CD8-positive, alpha-beta memory T cell (primary cell): ENCODE measurements at regions not wholly inside any gene's neighbourhood (a gene's known extent, or its start where the extent isn't known, plus 50 kb on each side); places are given as distances from the start of the nearest gene placed in this dataset.

Source experiments
- CTCF ChIA-PET: fragments of 350-600 bp; sonication (Branson Sonifier 250); formaldehyde crosslinking; loops from one replicate; lab custom pipeline; 2021; ENCODE audit warnings: antibody characterized with exemption; lab: Charles Lee
- POLR2A ChIA-PET: fragments of 350-600 bp; sonication (Branson Sonifier 250); formaldehyde crosslinking; loops from one replicate; lab custom pipeline; 2021; ENCODE audit warnings: antibody characterized with exemption; lab: Charles Lee
- DNase-seq, 5 donors: peaks; one replicate each; pipeline versions ENCODE4 v3.0.0 to v3.0.0-alpha.2; 2020 to 2022; ENCODE audit warnings: mixed read lengths in 1 of 5
- H3K27ac ChIP-seq: one replicate; pipeline ENCODE4 v1.7.0; 2013; ENCODE audit warnings: low read depth, mild to moderate bottlenecking, low read length, moderate library complexity
- H3K27me3 ChIP-seq: 2 replicates; pipeline ENCODE4 v1.7.0; 2013; ENCODE audit warnings: low read length, mild to moderate bottlenecking; ENCODE audit not compliant: insufficient read depth, poor library complexity, severe bottlenecking
- H3K36me3 ChIP-seq: 2 replicates; pipeline ENCODE4 v1.7.0; 2013; ENCODE audit warnings: mild to moderate bottlenecking, low read length, moderate library complexity; ENCODE audit not compliant: insufficient read depth
- H3K4me1 ChIP-seq: 2 replicates; pipeline ENCODE4 v1.7.0; 2013; ENCODE audit warnings: mild to moderate bottlenecking, low read length, moderate library complexity; ENCODE audit not compliant: insufficient read depth
- H3K4me3 ChIP-seq: 2 replicates; pipeline ENCODE4 v1.7.0; 2013; ENCODE audit warnings: mild to moderate bottlenecking, low read length
- H3K9me3 ChIP-seq: 2 replicates; pipeline ENCODE4 v1.7.0; 2013; ENCODE audit warnings: mild to moderate bottlenecking, low read length
- H3K27ac Mint-ChIP-seq, 8 donors: one replicate each; pipeline ENCODE4 v1.8.0; 2020 to 2021; ENCODE audit warnings: mixed read lengths in 8 of 8, mild to moderate bottlenecking in 6 of 8, inconsistent platforms in 3 of 8, moderate library complexity in 3 of 8
- H3K27me3 Mint-ChIP-seq, 2 donors: one replicate each; pipeline ENCODE4 v1.8.0; 2020 to 2021; ENCODE audit warnings: mixed read lengths in 2 of 2, mild to moderate bottlenecking in 1 of 2, moderate library complexity in 1 of 2
- H3K36me3 Mint-ChIP-seq, 3 donors: one replicate each; pipeline ENCODE4 v1.8.0; 2020 to 2021; ENCODE audit warnings: mixed read lengths in 3 of 3, inconsistent platforms in 1 of 3, mild to moderate bottlenecking in 1 of 3
- H3K4me1 Mint-ChIP-seq, 3 donors: one replicate each; pipeline ENCODE4 v1.8.0; 2020 to 2021; ENCODE audit warnings: mixed read lengths in 3 of 3, inconsistent platforms in 1 of 3, mild to moderate bottlenecking in 1 of 3
- H3K4me3 Mint-ChIP-seq, 7 donors: one replicate each; pipeline ENCODE4 v1.8.0; 2020 to 2021; ENCODE audit warnings: mixed read lengths in 7 of 7, mild to moderate bottlenecking in 6 of 7, moderate library complexity in 4 of 7, inconsistent platforms in 2 of 7
- H3K9me3 Mint-ChIP-seq, 5 donors: one replicate each; pipeline ENCODE4 v1.8.0; 2020 to 2022; ENCODE audit warnings: mixed read lengths in 5 of 5, mild to moderate bottlenecking in 3 of 5, moderate library complexity in 2 of 5, inconsistent platforms in 1 of 5

DNA sequence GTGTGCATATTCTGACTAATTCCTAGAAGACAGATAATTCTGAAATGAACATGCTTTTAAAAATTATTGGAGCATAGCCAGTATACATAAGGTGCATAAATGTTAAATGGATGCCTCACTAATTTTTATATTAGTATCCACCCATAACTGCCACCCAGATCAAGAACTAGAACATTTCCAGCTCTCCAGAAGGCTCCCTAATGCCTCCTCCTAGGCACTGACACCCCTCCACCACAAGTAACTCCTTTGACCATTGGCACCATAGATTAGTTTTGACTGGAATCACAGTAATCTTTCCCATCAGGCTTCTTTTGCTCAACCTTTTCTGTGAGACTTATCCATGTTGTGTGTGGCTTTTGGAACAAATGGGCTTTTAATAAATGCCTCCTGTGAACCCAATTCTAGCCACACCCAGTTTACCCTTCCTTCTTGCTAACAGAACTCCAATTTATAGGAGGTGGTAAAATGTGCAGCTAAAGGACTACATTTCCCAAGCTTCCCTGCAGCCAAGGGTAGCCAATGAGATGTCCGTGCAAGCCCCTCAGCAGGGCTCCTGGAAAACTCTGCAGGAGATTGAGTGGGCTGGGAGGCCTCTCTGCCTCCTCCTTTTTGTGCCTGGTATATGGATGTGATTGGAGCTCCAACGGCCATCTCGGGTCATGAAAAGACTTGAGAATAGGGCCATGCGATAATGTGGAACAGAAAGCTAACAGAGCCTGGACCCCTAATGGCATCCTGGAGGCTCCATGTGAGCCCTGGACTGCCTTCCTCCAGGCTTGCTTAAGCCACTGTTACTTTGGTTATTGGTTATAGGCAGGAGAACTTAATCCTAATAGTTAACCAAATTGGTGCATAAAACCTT lies 322.6 kb upstream of the TLE3 start:
- Mint-ChIP-seq H3K27me3 (peaks cover 10 to 49% of the 10 kb centered on the region in 2 donors), H3K4me3 (no peak overlapping the region), H3K27ac (no peak overlapping the region), H3K9me3 (no peaks in the 10 kb centered on the region), H3K36me3 (no peaks in the 10 kb centered on the region), H3K4me1 (peaks cover 10 to 12% (median 11%) of the 10 kb centered on the region in 3 donors)
- CTCF ChIA-PET = no interaction called here
- no peak overlapping the region for H3K4me3 ChIP-seq
- no peak overlapping the region for H3K27ac ChIP-seq
- POLR2A ChIA-PET = no interaction called here
- no peaks in the 10 kb centered on the region for H3K27me3 ChIP-seq
- no peaks in the 10 kb centered on the region for H3K36me3 ChIP-seq
- peaks cover 19% of the 10 kb centered on the region for H3K4me1 ChIP-seq
- no peak for DNase-seq
- H3K9me3 ChIP-seq = no peaks in the 10 kb centered on the region

DNA sequence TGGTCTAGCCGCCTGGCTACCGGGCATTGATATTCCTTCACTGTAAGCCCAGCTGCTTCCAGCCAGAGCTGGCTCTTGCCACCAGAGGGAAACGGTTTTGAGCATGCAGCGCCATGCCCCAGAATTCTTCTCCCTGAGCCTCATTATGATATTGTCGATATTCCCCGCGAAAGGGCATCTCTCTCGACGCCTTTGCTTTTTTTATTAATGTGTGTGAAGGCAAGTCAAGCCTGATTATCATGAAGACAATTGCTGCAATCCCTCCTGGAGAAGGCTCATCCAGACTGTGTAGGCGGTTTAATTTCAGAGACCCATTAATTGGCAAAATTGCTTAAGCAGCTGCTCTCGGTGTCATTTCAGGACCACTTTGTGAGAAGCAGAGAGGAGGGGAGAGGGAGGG lies 321.2 kb upstream of the TLE3 start:
- Mint-ChIP-seq H3K36me3 (no peaks in the 10 kb centered on the region), H3K27ac (no peak overlapping the region), H3K4me3 (no peak overlapping the region), H3K9me3 (no peaks in the 10 kb centered on the region), H3K27me3 (peaks cover 10 to 49% of the 10 kb centered on the region in 2 donors), H3K4me1 (no peaks in the 10 kb centered on the region)
- Histone ChIP-seq H3K9me3 (no peaks in the 10 kb centered on the region), H3K27me3 (no peaks in the 10 kb centered on the region), H3K36me3 (no peaks in the 10 kb centered on the region), H3K4me1 (peaks cover 5% of the 10 kb centered on the region), H3K27ac (no peak overlapping the region), H3K4me3 (no peak overlapping the region)
- DNase-seq = no peak
- CTCF ChIA-PET = interaction anchor here (1.1 kb wide), 1 partner anchor 48 kb away, joined by 3 read pairs; no protein-coding TSS in a partner anchor
- POLR2A ChIA-PET = no interaction called here

GRCh38 chr15:70417535-70417934 lies 319.8 kb upstream of the TLE3 start:
- ChIA-PET CTCF (no interaction called here), POLR2A (no interaction called here)
- no peak overlapping the region for H3K27ac ChIP-seq
- H3K9me3 ChIP-seq = no peaks in the 10 kb centered on the region
- no peak for DNase-seq
- H3K36me3 Mint-ChIP-seq = no peaks in the 10 kb centered on the region
- H3K4me1 Mint-ChIP-seq = no peaks in the 10 kb centered on the region
- H3K9me3 Mint-ChIP-seq = no peaks in the 10 kb centered on the region
- no peaks in the 10 kb centered on the region for H3K27me3 ChIP-seq
- H3K4me3 Mint-ChIP-seq = no peak overlapping the region
- H3K4me1 ChIP-seq = no peaks in the 10 kb centered on the region
- H3K27ac Mint-ChIP-seq = no peak overlapping the region
- H3K27me3 Mint-ChIP-seq = peaks cover 10 to 49% of the 10 kb centered on the region in 2 donors
- H3K36me3 ChIP-seq = no peaks in the 10 kb centered on the region
- no peak overlapping the region for H3K4me3 ChIP-seq

- H3K27ac Mint-ChIP-seq = no peak overlapping the region
- peaks cover 9 to 43% of the 10 kb centered on the region in 2 donors for H3K27me3 Mint-ChIP-seq
- no peaks in the 10 kb centered on the region for H3K36me3 ChIP-seq
- no peak overlapping the region for H3K4me3 ChIP-seq
- H3K9me3 ChIP-seq = no peaks in the 10 kb centered on the region
- DNase-seq = no peak
- ChIA-PET CTCF (no interaction called here), POLR2A (no interaction called here)
- H3K27me3 ChIP-seq = no peaks in the 10 kb centered on the region
- no peak overlapping the region for H3K27ac ChIP-seq
- H3K36me3 Mint-ChIP-seq = no peaks in the 10 kb centered on the region
- H3K9me3 Mint-ChIP-seq = no peaks in the 10 kb centered on the region
- H3K4me1 ChIP-seq = no peaks in the 10 kb centered on the region
- no peaks in the 10 kb centered on the region for H3K4me1 Mint-ChIP-seq
- H3K4me3 Mint-ChIP-seq = no peak overlapping the region
These were observed 319.1 kb upstream of the TLE3 start for GRCh38 chr15:70416829-70417228.

GRCh38 chr15:70415398-70415797 lies 317.7 kb upstream of the TLE3 start:
- Histone ChIP-seq H3K4me1 (no peaks in the 10 kb centered on the region), H3K27me3 (no peaks in the 10 kb centered on the region), H3K27ac (no peak overlapping the region), H3K9me3 (no peaks in the 10 kb centered on the region), H3K36me3 (no peaks in the 10 kb centered on the region), H3K4me3 (no peak overlapping the region)
- POLR2A ChIA-PET = no interaction called here
- Mint-ChIP-seq H3K36me3 (no peaks in the 10 kb centered on the region), H3K4me1 (no peaks in the 10 kb centered on the region), H3K27ac (no peak overlapping the region), H3K9me3 (no peaks in the 10 kb centered on the region), H3K4me3 (no peak overlapping the region), H3K27me3 (peaks cover 4 to 31% of the 10 kb centered on the region in 2 donors)
- DNase-seq = no peak
- CTCF ChIA-PET = no interaction called here

DNA sequence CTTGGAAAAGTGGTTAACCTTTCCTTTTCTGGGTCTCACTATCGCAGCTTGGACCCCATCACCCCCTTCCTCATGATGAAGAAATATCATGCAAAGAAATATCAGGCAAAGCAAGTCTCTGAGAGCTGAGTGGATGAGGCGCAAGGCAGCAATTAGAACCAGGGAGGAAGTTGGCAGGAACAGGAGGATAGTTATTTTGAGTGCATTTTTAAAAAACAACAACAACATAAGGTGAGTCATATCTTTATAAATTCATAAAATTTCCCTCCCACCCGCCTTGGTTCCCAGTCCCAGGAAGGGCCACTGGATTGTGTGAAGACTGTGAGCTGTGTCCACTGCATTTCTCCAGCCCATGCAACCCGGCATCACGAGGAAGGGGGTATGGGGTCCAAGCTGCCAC lies 316.9 kb upstream of the TLE3 start:
- Mint-ChIP-seq H3K9me3 (no peaks in the 10 kb centered on the region), H3K36me3 (no peaks in the 10 kb centered on the region), H3K4me3 (no peak overlapping the region), H3K27me3 (peaks cover 4 to 29% of the 10 kb centered on the region in 2 donors), H3K4me1 (no peaks in the 10 kb centered on the region), H3K27ac (no peak overlapping the region)
- Histone ChIP-seq H3K27me3 (no peaks in the 10 kb centered on the region), H3K4me3 (no peak overlapping the region), H3K27ac (no peak overlapping the region), H3K4me1 (no peaks in the 10 kb centered on the region), H3K9me3 (no peaks in the 10 kb centered on the region), H3K36me3 (no peaks in the 10 kb centered on the region)
- no peak for DNase-seq
- POLR2A ChIA-PET = no interaction called here
- CTCF ChIA-PET = no interaction called here

- no peak overlapping the region for H3K4me3 Mint-ChIP-seq
- Histone ChIP-seq H3K9me3 (no peaks in the 10 kb centered on the region), H3K4me3 (no peak overlapping the region), H3K4me1 (no peaks in the 10 kb centered on the region), H3K36me3 (no peaks in the 10 kb centered on the region), H3K27ac (no peak overlapping the region), H3K27me3 (no peaks in the 10 kb centered on the region)
- no peak for DNase-seq
- H3K27me3 Mint-ChIP-seq = peaks cover 6 to 16% of the 10 kb centered on the region in 2 donors
- no peaks in the 10 kb centered on the region for H3K4me1 Mint-ChIP-seq
- no peaks in the 10 kb centered on the region for H3K36me3 Mint-ChIP-seq
- ChIA-PET CTCF (no interaction called here), POLR2A (no interaction called here)
- H3K9me3 Mint-ChIP-seq = no peaks in the 10 kb centered on the region
- H3K27ac Mint-ChIP-seq = no peak overlapping the region
These were observed 315.1 kb upstream of the TLE3 start for GRCh38 chr15:70412794-70413193.

GRCh38 chr15:70411143-70411863 lies 313.6 kb upstream of the TLE3 start:
- CTCF ChIA-PET = no interaction called here

More at GRCh38 chr15:70411143-70411863, 313.6 kb upstream of the TLE3 start:
- Mint-ChIP-seq H3K9me3 (no peaks in the 10 kb centered on the region), H3K27me3 (peaks cover 7 to 11% of the 10 kb centered on the region in 2 donors), H3K36me3 (no peaks in the 10 kb centered on the region), H3K27ac (no peak overlapping the region), H3K4me1 (no peaks in the 10 kb centered on the region), H3K4me3 (no peak overlapping the region)
- DNase-seq = no peak
- Histone ChIP-seq H3K27me3 (no peaks in the 10 kb centered on the region), H3K4me1 (no peaks in the 10 kb centered on the region), H3K9me3 (no peaks in the 10 kb centered on the region), H3K27ac (no peak overlapping the region), H3K4me3 (no peak overlapping the region), H3K36me3 (no peaks in the 10 kb centered on the region)
- POLR2A ChIA-PET = no interaction called here
